ENCODE measurements at regions not wholly inside any gene's neighbourhood (a gene's known extent, or its start where the extent isn't known, plus 50 kb on each side); places are given as distances from the start of the nearest gene placed in this dataset.

- no peak for DNase-seq (ENCODE audit: extremely low read depth, low read depth)
- TF ChIP-seq CTCF (IDR thresholded peaks at IDR 0.05; ENCODE audit: low read depth, low read length): no peak
Measured at GRCh38 chr5:154570572-154571324, 92.7 kb upstream of the HAND1 start.

GRCh38 chr5:154568589-154568988 is 90.6 kb upstream of the HAND1 start:
- no peak for TF ChIP-seq CTCF (IDR thresholded peaks at IDR 0.05; ENCODE audit: low read depth, low read length)
- no peak for DNase-seq (ENCODE audit: extremely low read depth, low read depth)

- no peak for TF ChIP-seq CTCF (IDR thresholded peaks at IDR 0.05; ENCODE audit: low read depth, low read length)
Measured at GRCh38 chr5:154567155-154567554, 89.1 kb upstream of the HAND1 start.

GRCh38 chr5:154566146-154566680 is 88.2 kb upstream of the HAND1 start:
- TF ChIP-seq CTCF (IDR thresholded peaks at IDR 0.05; ENCODE audit: low read depth, low read length): no peak
- DNase-seq (ENCODE audit: extremely low read depth, low read depth): no peak

More at GRCh38 chr5:154567155-154567554, 89.1 kb upstream of the HAND1 start:
- no peak for DNase-seq (ENCODE audit: extremely low read depth, low read depth)

GRCh38 chr5:154565123-154565522 is 87.1 kb upstream of the HAND1 start:
- DNase-seq (ENCODE audit: extremely low read depth, low read depth): no peak
- no peak for TF ChIP-seq CTCF (IDR thresholded peaks at IDR 0.05; ENCODE audit: low read depth, low read length)

GRCh38 chr5:154562244-154562880 is 84.3 kb upstream of the HAND1 start:
- TF ChIP-seq CTCF (IDR thresholded peaks at IDR 0.05; ENCODE audit: low read depth, low read length): no peak
- DNase-seq (ENCODE audit: extremely low read depth, low read depth): no peak
